HS-5 (cell line): ENCODE measurements at regions not wholly inside any gene's neighbourhood (a gene's known extent, or its start where the extent isn't known, plus 50 kb on each side); places are given as distances from the start of the nearest gene placed in this dataset.

Source experiments
- DNase-seq: peaks from one replicate; pipeline ENCODE4 v3.0.0-alpha.2; 2012; ENCODE audit warnings: low read depth

DNA sequence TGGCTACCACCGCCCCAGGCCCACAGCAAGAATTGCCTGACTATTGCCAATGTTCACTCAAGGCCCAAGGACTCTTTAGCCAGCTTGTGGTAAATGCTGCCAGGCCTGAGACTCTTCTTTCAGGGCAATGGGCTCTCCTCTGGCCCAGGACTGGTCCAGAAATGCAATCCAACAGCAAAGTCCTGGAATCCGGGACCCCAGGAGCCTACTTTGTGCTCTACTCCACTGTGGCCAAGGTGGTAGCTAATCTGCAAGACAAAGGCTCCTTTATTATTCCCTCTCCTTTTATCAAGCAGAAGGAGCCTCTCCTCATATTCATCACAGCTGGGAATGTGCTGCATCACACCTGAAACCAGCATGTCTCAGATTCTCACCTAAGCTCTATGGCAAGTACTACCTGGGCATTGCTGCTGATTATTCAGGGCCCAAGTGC, 107.6 kb upstream of the PRSS58 start:
- no peak for DNase-seq

DNA sequence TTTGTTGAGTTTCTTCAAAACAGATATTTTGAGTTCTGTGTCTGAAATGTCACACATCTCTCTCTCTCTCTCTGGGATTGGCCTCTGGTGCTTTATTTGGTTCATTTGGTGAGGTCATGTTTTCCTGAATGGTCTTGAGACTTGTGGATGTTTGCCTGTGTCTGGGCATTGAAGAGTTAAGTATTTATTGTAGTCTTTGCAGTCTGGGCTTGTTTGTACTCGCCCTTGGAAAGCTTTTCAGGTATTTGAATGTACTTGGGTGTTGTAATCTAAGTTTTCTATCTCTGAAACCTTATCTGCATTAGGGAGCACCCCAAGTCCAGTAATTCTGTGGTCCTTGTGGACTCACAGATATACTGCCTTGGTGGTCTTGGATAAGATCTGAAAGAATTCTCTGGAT, 106.7 kb upstream of the PRSS58 start:
- DNase-seq, result no peak

DNA sequence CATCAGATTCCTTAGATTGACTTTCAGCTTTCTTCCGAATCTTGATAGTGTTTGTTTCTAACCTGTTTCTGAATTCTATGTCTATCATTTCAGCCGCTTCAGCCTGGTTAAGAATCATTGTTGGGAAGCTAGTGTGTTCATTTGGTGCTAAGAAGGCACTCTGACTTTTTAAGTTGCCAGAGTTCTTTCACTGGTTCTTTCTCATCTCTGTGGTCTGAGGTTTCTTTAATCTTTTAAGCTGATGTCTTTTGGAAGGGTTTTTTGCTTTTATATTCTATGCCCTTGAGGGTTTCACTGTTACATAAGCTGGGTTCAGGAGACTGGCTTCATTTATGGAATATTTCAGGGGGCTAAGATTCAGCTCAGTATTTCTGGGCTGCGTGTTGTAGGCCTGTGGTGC, 104.5 kb upstream of the PRSS58 start:
- DNase-seq, result no peak

DNA sequence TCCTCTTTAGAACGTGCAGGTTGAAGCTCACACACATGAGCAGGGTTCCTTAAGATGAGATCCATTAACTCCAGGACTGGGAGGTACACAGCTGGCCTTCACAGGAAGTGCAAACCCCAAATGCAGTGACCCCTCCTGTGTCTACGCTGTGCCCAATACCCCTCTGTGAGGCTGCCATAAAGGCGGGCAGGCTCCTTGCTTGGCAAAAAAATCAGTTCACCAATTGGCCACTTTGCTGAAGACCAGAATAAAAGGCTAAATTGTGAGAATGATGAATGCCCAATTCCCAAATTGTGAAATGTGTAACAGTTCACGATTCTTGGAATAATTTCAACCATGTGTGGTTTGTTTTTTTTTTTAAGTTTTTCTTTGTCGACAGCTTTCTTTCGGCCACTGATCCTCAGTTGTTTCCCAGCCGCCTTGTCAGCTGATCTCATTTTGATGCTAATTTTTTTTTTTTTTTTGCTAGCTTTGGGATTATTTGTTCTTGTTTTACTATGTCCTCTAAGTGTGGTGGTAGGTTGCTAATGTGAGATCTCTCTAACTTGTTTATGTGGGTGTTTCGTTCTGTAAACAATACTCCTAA, 101.9 kb upstream of the PRSS58 start:
- no peak for DNase-seq

DNA sequence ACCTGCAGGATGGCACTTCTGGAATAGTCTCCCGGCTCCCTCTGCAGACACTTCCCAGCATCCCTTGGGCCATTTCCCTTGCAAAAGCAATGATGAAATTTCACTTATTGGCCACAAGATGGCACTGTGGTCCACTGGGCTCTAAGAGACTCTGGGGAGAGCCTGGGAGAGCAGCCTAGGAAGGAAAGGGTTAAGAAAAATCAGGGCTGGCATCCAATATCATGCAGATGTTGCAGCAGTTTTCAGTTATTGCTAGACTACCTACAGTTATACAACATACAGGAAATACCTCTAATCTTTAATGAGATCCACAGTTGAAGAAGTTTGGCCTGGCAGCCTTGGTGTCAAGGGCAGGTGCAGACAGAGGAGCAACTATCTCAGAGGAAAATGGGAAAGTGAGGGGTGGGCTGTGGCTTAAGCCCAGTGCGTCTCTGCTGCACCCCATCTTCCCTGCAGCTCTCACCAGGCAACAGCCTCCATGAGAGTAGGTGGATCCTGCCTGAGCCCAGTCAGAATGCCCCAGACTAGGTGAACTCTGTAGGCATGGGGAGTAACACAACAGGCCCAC, 100.2 kb upstream of the PRSS58 start:
- DNase-seq, result no peak

DNA sequence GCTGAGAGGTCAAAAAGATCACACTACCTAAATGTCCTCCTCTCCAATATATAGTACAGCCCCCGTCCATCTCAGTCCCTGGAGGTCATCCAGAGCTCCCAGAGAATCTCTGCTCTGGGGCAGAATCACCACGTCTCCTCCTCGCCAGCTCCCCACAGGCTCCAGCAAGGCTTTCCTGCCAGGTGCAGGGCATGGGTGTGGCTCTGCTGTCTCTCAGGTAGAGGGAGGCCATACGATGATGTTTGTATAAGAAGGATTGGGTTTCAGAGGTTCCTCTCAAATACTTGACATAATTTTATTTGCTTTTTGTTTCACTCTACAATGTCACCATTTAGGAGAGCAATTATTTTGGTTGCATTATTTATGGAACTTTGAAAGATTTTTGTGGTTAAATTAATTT, 98.3 kb upstream of the PRSS58 start:
- no peak for DNase-seq

DNA sequence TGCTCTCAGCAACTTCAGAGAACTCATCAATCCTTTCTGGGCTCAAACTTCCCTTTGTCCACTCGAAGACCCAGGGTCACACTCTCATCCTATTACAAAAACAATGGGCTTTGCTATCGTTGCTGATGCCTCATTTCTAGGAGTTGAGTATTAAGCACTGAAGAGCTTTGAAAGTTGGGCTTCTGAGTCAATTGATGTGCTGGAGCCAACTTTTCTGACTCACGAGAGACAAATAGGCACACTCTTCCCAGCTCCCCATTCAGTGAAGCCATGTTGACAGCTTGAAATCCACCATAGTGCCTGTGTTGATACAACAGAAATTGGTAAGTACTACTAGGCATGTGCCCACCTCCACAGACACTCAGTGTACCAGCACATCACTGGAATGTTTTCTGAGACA, 97.5 kb upstream of the PRSS58 start:
- peak; percentile 45 for DNase-seq

DNA sequence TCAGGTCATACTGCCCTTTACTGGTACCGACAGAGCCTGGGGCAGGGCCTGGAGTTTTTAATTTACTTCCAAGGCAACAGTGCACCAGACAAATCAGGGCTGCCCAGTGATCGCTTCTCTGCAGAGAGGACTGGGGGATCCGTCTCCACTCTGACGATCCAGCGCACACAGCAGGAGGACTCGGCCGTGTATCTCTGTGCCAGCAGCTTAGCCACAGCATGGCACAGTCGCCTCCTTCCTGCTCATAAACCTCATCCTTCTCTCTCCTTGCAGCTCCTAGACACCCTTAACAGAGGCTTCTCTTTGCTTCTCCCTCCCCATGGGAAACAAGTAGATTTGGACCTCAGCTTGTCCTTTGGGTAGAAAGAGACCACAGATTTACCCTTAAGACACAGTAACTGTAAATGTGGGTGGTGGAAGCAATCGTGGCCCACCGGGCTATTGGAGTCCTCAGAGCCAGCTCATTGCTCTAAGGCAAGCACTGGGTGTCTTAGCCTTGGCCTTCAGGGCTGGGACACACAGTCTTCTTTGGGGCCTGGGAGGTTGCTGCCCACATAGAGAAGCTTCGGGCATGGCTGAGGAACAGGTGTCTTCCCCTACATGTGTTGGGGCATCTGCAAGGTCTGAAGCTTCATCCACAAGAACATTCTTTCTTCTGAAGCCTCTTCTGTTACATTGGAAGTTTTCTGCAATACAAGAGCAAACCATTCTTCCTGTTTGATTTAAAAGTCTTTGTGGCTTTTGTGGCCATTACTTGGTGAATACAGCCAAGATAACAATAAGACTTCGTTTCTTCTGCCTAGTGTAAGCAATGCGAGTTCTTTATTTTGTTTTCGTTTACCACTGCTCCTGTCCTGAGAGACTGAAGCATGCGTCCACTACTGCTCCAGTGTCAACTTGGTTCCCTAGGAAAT, 95.5 kb upstream of the PRSS58 start:
- no peak for DNase-seq

DNA sequence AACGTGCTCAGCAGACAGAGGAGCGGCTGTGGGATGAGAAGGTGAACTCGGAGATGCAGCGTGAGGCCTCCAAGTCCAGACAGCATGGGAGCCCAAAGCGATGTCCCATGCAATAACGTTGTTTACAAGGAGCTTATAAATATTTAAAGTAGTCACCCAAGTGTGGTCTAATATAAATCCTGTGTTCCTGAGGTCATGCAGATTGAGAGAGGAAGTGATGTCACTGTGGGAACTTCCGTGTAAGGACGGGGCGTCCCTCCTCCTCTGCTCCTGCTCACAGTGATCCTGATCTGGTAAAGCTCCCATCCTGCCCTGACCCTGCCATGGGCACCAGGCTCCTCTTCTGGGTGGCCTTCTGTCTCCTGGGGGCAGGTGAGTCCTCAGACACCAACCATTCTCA, 94.7 kb upstream of the PRSS58 start:
- no peak for DNase-seq

DNA sequence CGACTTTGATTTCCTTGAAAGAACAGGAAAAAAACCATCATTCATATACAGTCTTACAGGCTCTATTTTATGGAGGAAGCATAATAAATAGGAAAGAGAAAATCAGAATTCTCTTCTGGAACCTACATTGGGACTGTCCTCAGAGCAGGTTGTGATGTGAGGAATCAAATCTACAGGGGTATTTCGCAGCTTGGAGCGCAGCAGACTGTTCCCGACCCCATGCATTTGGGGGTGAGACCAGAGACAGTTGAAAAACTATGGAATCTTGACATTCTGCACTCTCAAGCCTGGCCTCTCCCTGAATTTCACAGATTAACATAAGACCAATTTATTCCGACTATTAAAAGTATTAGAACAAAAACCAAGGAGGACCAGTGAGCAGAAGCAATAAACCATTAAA, 93.3 kb upstream of the PRSS58 start:
- DNase-seq, result no peak

DNA sequence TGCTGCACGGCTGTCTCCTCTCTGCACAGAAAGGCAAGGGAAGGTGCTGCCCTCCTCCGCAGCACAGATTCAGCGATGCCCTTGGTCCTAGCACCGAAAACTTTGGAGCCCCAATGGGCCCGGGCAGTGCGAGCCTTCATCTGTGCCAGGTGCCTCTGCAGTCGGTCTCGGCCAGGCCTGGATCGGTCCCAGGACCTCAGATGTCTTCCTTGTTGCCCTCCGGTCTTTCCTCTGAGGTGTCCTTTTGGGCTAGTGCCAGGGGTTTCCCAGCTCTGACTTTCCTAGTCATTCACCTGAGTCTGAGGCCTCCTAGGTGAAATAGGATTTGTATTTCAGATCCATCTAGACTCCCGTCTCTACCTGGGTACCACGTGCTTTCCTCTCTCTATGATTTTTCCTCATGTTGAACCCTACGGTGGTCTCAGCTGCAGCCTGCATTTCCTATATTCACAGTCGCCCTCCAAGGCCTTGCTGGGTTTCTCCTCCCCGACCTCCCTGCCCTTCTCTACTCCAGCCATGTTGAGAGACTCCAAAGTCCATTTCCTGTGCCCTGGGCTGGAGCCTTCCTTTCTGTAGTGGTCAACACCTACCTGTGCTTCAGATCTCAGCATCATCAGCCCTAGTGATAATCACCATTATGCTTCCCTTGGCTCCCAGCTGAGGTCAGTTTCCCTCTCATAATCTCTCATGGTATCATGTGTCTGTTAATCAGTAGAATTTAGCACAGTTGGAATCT, 92.0 kb upstream of the PRSS58 start:
- DNase-seq, result no peak

DNA sequence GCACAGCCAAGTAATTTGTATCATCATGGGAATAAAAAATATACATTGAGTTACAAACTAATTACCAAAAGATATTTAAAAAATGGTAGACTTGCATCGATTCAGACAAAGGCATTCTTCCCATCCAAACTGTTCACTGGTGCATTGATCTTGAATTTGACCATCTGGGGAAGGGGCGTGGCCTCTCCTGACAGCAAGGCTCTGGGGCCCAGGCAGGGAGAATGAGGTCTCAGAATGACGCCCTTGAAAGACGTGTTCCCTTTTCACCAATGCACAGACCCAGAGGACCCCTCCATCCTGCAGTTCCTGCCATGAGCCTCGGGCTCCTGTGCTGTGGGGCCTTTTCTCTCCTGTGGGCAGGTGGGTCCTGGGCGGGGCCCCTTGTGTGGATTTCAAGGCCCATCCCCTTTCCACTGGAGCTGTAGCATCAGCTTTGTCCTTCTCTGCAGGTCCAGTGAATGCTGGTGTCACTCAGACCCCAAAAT, 91.1 kb upstream of the PRSS58 start:
- DNase-seq, result no peak

DNA sequence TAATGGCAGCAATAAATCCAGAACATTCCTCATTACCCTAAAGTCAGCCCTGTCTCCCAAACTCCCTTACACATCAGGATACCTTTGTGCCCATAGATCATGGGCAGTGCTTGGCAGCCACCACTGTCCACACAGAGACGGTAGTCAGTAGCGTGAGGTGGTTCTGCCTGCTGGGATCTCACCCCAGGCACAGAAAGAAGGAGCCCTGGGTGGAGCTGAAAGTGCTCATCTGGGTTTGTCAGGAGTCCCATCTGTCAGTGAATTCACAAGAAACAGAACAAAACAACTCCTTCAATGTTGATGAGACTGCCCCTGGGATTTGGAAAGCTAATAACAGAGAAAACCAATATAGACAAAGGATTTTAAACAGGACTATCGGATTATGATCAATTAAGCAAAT, 90.2 kb upstream of the PRSS58 start:
- no peak for DNase-seq

DNA sequence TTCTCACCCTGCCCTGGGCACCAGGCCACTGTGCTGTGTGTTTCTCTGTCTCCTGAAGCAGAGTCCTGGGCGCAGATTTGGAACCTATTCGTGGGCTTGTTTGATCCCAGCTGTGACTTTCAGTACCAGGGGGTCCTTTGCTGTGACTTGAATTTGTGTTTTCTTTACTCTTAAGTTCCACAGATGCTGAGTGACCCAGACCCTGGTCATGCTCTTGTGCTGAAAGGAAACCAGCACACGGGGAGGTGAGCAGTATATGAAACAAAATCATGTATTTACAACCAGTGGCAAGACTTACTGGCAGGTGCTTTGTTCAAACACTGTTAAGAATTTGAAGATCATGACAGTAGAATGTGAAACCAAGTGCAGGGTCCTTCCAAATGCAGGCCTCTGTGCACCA, 89.2 kb upstream of the PRSS58 start:
- no peak for DNase-seq

DNA sequence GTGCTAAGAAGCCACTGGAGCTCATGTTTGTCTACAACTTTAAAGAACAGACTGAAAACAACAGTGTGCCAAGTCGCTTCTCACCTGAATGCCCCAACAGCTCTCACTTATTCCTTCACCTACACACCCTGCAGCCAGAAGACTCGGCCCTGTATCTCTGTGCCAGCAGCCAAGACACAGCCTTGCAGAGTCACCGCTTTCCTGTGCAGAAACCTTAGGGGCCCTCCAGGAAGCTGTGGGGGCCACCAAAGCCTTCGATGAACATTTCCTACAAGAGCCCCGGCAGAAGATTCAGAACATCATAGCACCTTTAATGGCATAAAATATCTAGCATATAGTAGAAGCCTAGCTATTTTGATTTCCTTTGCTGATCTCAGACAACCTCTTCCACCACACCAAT, 88.0 kb upstream of the PRSS58 start:
- no peak for DNase-seq

DNA sequence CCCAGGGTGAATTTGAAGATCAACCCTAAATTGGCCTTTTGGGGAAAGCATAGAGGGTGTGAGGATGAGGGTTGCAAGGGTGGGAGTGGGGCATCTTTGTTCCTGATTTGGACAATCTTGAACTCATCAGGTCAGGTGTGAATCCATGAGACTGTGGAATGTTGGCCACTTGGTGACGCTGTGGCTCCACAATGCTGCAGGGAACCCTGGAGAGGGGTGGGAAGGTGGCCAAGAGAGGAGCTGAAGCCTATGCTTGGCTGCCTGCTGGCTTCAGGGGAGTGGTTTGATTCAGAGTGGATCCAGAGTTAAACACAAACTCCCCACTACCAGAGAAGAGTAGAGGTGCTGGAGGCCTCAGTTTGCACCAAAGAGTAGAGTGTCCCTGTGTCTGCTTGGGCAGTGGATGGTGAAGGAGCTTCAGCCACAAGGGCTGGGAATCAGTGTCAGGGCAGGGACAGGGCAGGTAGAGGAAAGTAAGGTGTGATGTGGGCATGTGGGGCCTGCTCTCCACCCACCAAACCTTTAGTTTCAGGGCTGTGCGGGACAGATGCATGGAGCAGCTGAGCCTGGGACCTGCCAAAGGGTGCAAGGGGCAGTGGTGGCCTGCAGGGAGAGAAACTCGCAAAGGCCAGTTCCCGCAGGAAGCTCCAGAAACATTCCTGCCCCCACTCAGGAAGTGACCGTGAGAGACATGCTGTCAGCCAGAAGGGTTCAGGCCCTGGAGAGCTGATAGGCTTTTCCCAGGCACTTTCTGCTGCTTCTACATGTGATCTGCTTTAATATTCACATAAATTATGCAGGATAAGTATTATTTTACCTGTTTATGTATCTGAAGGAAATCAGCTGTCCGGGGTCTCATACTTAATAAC, 81.0 kb upstream of the PRSS58 start:
- no peak for DNase-seq

DNA sequence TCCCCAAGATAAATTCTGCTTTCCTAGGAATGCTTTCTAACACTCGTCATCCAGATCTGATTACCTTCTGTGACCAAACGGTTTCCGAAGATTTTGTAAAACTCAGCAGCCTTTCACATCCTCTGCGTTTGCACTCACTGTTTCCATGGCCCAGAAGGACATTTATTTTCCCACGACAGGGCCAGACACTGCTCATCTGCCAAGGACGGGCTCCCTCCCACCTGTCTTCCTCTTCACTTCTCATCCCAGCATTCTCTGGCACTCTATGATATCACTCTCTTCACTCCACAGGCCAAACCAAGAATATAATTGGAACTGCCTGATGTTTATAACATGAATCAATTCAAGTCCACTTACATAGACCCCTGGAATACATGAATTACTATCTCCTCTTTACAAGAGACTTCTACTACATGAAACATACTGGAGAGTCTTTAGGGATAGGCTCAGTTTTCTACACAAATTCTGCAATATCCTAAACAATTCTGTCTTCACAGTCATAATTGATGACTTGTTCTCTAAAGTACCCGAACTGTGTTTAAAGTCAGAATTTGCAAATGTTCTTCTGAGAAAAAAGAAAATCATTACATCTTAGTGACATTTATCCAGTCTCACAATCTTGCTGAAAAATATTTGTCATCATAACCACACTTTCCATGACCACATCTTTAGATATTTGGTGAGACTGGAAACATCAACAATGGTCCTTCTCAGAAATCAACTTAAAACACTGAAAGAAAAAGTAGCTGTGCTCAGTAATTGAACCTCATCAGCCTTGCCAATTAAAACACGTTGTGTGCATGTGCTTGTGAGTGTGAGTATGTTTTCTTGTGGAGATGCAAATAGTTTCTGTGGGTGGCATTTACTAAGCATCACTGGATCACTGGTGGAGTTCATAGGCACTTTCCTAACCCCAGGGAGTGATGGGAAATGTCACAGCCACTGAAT, 79.5 kb upstream of the PRSS58 start:
- DNase-seq, result no peak

DNA sequence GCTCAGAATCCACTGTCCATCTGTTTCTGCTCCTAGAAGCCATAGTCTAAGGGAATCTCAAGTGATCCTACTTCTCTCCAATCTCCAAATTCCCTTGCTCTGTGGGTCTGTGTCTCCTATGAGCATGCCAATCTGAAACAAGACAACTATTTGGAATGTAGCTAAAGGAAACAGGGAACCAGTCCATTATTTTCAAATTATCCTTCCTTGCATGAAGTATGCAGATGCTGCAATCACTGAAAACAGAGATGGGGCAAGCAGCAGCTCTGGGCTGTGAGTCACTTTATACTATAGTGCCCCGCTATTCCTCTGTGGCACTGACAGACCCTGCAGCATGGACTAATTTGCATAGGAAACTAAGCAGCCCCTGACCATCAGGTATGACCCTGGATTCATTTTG, 76.9 kb upstream of the PRSS58 start:
- DNase-seq, result no peak

DNA sequence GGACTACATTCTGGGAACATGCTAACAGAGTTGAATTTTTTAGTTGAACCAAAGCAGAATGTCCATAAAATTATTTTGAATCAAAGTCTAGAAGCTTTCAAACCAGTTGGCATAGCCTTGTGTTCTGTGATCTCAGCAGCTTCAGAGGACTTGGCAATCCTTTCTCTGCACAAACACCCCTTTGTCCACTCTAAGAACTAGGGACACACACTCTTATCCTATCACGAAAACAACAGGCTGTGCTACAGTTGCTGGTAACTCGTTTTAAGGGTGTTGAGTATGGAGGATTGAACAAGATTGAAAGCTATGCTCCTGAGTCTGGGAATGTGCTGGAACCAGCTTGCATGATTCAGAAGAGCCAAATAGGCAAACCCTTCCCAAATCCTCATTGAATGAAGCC, 76.4 kb upstream of the PRSS58 start:
- DNase-seq, result no peak

DNA sequence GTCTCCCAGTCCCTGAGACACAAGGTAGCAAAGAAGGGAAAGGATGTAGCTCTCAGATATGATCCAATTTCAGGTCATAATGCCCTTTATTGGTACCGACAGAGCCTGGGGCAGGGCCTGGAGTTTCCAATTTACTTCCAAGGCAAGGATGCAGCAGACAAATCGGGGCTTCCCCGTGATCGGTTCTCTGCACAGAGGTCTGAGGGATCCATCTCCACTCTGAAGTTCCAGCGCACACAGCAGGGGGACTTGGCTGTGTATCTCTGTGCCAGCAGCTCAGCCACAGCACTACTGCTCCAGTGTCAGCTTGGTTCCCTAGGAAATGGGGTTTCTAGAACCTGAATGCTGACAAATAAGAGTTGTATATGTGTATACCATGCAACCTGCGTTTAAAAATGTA, 74.6 kb upstream of the PRSS58 start:
- no peak for DNase-seq

DNA sequence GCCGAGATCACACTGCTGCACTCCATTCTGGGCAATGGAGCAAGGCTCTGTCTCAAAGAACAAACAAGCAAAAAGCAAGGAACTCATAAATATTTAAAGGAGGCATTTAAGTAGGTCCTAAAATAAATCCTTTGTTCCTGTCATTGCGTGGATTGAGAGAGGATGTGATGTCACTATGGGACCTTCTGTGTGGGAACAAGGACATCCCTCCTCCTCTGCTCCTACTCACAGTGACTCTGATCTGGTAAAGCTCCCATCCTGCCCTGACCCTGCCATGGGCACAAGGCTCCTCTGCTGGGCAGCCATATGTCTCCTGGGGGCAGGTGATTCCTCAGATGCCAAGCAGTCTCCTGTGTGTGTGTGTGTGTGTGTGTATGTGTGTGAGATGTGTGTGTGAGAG, 74.1 kb upstream of the PRSS58 start:
- no peak for DNase-seq
